Liver (tissue), 1 donor: ENCODE measurements at regions not wholly inside any gene's neighbourhood (a gene's known extent, or its start where the extent isn't known, plus 50 kb on each side); places are given as distances from the start of the nearest gene placed in this dataset. TPM values are rescaled to one million over a fixed set of nuclear protein-coding genes. Genes with fewer than 3 reads are reported as not detected.

Experiments used
- small RNA-seq: library from RNA; depleted of rRNA; stranded (forward); fragments of <200 nt; gene quantifications from one replicate; pipeline ENCODE3, GENCODE V24; 2014

Small RNAs in the stretch of these regions (small RNA-seq; reads per million reads assigned to genes)
- gene RPS27P20: not detected
